Neural progenitor cell (in vitro differentiated cells): ENCODE measurements at regions not wholly inside any gene's neighbourhood (a gene's known extent, or its start where the extent isn't known, plus 50 kb on each side); places are given as distances from the start of the nearest gene placed in this dataset.

Experiments used
- EZH2phosphoT487 ChIP-seq: fragments of 200-600 bp; sonication (generic); IDR thresholded peaks from 2 replicates; pipeline ENCODE4 v1.6.1; 2017; ENCODE audit warnings: antibody characterized with exemption
- TF ChIP-seq, protein P1 (sequence below): fragments of 200-600 bp; sonication (generic); IDR thresholded peaks from 2 replicates; pipeline ENCODE4 v1.5.1; 2017; ENCODE audit warnings: antibody characterized with exemption, mild to moderate bottlenecking

DNA sequence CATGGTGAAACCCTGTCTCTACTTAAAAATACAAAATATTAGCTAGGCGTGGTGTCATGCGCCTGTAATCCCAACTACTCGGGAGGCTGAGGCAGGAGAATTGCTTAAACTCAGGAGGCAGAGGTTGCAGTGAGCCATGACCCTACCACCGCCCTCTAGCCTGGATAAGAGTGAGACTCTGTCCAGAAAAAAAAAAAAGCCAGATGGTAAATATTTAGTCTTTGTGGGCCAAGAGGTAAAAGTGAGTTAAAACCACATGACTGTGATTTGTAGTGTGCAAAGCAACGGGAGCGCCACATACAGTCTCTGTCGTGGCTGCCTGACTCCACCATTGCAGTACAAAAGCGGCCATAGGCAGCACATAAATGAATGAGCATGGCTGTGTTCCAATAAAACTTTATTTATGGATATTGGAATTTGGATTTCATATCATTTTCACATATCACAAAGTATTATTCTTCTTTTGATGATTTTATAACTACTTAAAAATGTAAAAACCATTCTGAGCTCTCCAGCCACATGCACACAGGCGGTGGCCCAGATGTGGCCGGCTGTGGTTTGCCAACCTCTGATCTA is 51.8 kb upstream of the CASZ1 start:
- TF ChIP-seq, protein P1, sequence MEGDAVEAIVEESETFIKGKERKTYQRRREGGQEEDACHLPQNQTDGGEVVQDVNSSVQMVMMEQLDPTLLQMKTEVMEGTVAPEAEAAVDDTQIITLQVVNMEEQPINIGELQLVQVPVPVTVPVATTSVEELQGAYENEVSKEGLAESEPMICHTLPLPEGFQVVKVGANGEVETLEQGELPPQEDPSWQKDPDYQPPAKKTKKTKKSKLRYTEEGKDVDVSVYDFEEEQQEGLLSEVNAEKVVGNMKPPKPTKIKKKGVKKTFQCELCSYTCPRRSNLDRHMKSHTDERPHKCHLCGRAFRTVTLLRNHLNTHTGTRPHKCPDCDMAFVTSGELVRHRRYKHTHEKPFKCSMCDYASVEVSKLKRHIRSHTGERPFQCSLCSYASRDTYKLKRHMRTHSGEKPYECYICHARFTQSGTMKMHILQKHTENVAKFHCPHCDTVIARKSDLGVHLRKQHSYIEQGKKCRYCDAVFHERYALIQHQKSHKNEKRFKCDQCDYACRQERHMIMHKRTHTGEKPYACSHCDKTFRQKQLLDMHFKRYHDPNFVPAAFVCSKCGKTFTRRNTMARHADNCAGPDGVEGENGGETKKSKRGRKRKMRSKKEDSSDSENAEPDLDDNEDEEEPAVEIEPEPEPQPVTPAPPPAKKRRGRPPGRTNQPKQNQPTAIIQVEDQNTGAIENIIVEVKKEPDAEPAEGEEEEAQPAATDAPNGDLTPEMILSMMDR: no peak
- no peak for TF ChIP-seq EZH2phosphoT487
